ENCODE measurements at regions not wholly inside any gene's neighbourhood (a gene's known extent, or its start where the extent isn't known, plus 50 kb on each side); places are given as distances from the start of the nearest gene placed in this dataset.
"Not testable (repeated sequence)": the region's sequence is repeated elsewhere in the genome, so short reads cannot be mapped to it uniquely, and the experiment has no call there.

- no peak for DNase-seq (ENCODE audit: low spot score)
Observed at GRCh38 chr12:87259391-87259790, 769.8 kb downstream of the C12orf50 start.

- no peak for DNase-seq (ENCODE audit: low spot score)
Observed at GRCh38 chr12:87254381-87255030, 774.7 kb downstream of the C12orf50 start.

GRCh38 chr12:87253157-87253556, 776.0 kb downstream of the C12orf50 start:
- DNase-seq (ENCODE audit: low spot score): no peak

GRCh38 chr12:87246726-87247125, 782.5 kb downstream of the C12orf50 start:
- no peak for DNase-seq (ENCODE audit: low spot score)

GRCh38 chr12:87238466-87238865, 790.7 kb downstream of the C12orf50 start:
- no peak for DNase-seq (ENCODE audit: low spot score)

GRCh38 chr12:87234898-87235297, 794.3 kb downstream of the C12orf50 start:
- DNase-seq (ENCODE audit: low spot score): no peak

GRCh38 chr12:87233671-87234070, 795.5 kb downstream of the C12orf50 start:
- DNase-seq (ENCODE audit: low spot score): no peak

GRCh38 chr12:87231818-87232217, 797.4 kb downstream of the C12orf50 start:
- DNase-seq (ENCODE audit: low spot score): no peak

GRCh38 chr12:87230441-87230840, 798.8 kb downstream of the C12orf50 start:
- no peak for DNase-seq (ENCODE audit: low spot score)

GRCh38 chr12:87227162-87227561, 802.0 kb downstream of the C12orf50 start:
- DNase-seq (ENCODE audit: low spot score): no peak

GRCh38 chr12:87217491-87217890, 811.7 kb downstream of the C12orf50 start:
- no peak for DNase-seq (ENCODE audit: low spot score)

- DNase-seq (ENCODE audit: low spot score): peak; percentile 14
Observed at GRCh38 chr12:87216436-87216835, 812.8 kb downstream of the C12orf50 start.

GRCh38 chr12:87202189-87202588, 827.0 kb downstream of the C12orf50 start:
- no peak for DNase-seq (ENCODE audit: low spot score)

GRCh38 chr12:87201598-87201997, 827.6 kb downstream of the C12orf50 start:
- no peak for DNase-seq (ENCODE audit: low spot score)

GRCh38 chr12:87200289-87200979, 828.8 kb downstream of the C12orf50 start:
- DNase-seq (ENCODE audit: low spot score): no peak

- no peak for DNase-seq (ENCODE audit: low spot score)
Observed at GRCh38 chr12:87198181-87198580, 831.0 kb downstream of the C12orf50 start.

GRCh38 chr12:87196321-87196720, 832.9 kb downstream of the C12orf50 start:
- no peak for DNase-seq (ENCODE audit: low spot score)

GRCh38 chr12:87194389-87194788, 834.8 kb downstream of the C12orf50 start:
- not testable (repeated sequence) for DNase-seq (ENCODE audit: low spot score)

GRCh38 chr12:87185367-87185766, 843.8 kb downstream of the C12orf50 start:
- no peak for DNase-seq (ENCODE audit: low spot score)

GRCh38 chr12:87182696-87183233, 846.4 kb downstream of the C12orf50 start:
- DNase-seq (ENCODE audit: low spot score): no peak

- no peak for DNase-seq (ENCODE audit: low spot score)
Observed at GRCh38 chr12:87171356-87171755, 857.8 kb downstream of the C12orf50 start.

- no peak for DNase-seq (ENCODE audit: low spot score)
Observed at GRCh38 chr12:87169010-87169409, 860.2 kb downstream of the C12orf50 start.

- no peak for DNase-seq (ENCODE audit: low spot score)
Observed at GRCh38 chr12:87165733-87166375, 863.3 kb downstream of the C12orf50 start.

All from hepatic stellate cell (primary cell).